Activated naive CD4-positive, alpha-beta T cell (primary cell): ENCODE measurements at regions not wholly inside any gene's neighbourhood (a gene's known extent, or its start where the extent isn't known, plus 50 kb on each side); places are given as distances from the start of the nearest gene placed in this dataset.

ENCODE experiments used
- DNase-seq, 4 experiments: peaks; one replicate each; lab custom pipeline; 2025; lab: John Stamatoyannopoulos, UW

GRCh38 chr2:830419-831224 lies 120.0 kb upstream of the SNTG2 start:
- DNase-seq = no peak

DNA sequence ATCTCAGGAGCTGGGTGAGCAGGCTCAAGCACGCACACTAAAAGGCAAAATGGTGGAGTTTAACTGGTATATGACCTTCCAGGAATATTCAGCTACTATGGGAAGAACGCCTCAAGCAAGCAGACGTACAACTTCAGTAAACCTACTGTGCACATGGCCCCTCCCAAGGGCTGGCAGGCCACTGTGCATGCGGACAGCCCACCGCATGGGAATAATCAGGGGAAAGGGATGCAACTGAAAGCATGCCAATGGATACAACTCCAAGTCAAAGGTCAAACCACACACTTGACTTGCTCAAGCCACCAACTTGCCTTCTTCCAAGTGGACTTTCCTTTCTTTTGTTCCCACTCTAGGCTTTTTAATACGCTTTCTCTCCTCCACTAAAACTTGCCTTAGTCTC lies 121.6 kb upstream of the SNTG2 start:
- no peak for DNase-seq

- no peak for DNase-seq
Measured at GRCh38 chr2:824954-825353, 125.7 kb upstream of the SNTG2 start.

GRCh38 chr2:824524-824923 lies 126.1 kb upstream of the SNTG2 start:
- no peak for DNase-seq

GRCh38 chr2:821546-821945 lies 129.1 kb upstream of the SNTG2 start:
- no peak for DNase-seq

GRCh38 chr2:819601-820000 lies 131.0 kb upstream of the SNTG2 start:
- DNase-seq = no peak

DNA sequence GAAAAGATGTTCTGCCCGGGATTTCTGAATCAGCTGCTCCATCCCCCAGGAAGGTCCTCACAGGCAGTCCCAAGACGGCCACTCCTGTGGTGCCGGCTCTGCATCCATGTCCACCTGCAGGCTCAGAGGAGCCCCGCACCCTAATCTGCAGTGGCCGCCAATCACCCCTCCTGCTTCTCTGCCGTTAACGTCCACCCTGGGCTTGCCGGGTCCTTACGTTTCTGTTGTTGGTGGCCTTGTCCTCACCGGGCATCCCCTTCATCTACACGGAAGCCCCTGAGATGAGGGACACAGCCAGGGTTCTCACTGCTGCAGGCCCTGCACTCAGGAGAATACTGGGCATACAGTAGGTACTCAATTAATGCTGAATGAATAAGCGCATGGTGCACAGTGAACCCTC lies 131.5 kb upstream of the SNTG2 start:
- DNase-seq = no peak

GRCh38 chr2:817336-818015 lies 133.2 kb upstream of the SNTG2 start:
- no peak for DNase-seq

GRCh38 chr2:816278-816677 lies 134.4 kb upstream of the SNTG2 start:
- DNase-seq = no peak

DNA sequence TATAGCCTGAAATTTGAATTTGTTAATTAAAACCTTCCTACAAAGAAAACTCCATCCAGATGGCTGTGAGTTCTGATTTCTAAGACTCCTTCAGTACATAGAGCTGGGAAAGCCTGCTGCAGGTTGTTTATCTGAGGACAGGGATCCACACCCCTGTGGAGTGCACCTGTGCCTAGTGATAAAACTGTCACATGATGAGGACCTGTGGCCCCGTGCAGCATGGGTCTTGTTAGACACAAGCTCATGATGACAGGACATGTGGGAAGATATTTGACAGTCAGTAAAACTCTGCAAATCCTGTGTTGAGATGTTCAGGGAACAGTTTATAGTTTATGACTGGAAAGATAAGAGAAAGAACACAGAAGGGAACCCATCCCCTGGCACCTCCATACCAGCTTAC lies 133.2 kb upstream of the TMEM18 start:
- no peak for DNase-seq

DNA sequence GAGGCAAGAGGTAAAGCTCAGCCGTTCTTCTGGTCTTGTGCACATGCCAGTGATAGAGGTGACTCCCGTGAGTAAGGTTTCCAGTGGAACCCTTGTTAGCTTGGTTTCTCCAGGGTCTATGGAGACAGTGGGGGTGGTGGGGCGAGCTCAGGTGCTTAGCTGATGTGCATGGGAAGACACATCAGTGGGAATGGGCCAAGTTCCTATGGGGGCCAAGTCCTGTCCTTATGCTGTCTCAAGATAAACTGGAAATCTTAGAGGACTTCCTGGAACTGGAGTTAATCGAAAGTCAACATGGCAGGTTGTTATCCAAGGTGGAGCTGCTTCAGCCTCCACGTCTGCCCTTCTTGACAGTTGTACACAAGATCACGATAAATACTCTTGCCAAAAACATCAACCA lies 130.1 kb upstream of the TMEM18 start:
- no peak for DNase-seq

- no peak for DNase-seq
Measured at GRCh38 chr2:805664-806063, 128.5 kb upstream of the TMEM18 start.

DNA sequence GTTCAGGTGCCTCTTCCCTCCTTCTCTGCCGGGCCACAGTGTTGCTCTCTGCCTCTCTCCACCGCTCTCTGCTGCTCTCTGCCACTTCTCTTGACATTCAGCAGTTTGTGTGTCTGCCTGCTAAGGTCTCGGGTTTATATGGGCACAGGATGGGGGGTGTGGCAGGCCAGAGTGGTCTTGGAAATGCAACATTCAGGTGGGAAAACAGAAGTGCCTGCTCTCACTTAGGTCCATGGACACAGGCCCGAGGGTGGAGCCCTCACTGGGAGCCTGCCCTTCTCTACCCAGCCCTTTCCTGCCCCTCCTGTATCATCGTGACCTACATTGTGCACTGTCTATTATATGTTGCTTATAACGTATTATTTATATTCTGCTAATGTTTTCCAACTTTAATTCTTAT lies 120.8 kb upstream of the TMEM18 start:
- DNase-seq = no peak

- DNase-seq = no peak
Measured at GRCh38 chr2:797556-797955, 120.3 kb upstream of the TMEM18 start.

DNA sequence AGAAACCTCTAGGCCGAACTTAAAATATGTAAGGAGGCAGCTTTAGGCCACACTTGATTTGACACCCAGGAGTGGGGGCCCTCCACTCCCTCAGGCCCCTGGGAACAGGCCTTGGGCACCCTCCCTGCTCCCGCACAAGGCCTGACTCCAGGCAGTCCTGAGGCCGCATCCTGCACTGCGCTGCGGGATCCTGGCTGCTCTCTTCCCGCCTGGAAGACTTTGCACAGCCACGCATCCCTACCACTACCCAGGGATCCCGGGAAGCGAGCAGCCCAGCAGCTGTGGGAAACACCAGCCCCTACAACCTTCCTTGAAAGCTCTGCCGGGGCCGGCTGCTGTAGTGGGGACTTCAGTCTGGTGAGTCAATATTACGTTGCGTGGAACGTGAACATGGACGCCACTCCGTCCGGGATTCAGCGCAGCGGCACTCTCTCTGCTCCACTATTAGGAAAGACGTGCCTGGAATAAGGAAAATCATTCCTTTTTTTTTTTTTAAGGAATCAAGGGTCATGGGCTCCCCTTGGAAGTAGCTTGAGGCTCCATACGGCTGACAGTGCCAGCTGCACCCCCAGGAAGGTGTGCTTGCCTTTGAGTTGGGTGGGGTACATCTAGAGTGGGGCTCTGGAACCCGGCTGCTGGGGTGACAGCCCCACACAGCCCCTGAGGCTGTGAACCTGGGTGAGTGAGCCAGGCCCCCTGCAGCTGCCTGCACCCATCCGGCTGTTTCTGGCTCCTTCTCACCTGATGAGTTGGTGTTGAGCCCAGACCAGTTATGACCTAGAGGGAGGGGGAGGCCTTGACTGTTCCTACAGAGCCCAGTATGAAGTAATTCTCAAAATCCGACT lies 119.2 kb upstream of the TMEM18 start:
- DNase-seq = no peak

- no peak for DNase-seq
Measured at GRCh38 chr2:795531-796041, 118.4 kb upstream of the TMEM18 start.

GRCh38 chr2:794554-795241 lies 117.5 kb upstream of the TMEM18 start:
- no peak for DNase-seq

GRCh38 chr2:793236-793635 lies 116.0 kb upstream of the TMEM18 start:
- no peak for DNase-seq

DNA sequence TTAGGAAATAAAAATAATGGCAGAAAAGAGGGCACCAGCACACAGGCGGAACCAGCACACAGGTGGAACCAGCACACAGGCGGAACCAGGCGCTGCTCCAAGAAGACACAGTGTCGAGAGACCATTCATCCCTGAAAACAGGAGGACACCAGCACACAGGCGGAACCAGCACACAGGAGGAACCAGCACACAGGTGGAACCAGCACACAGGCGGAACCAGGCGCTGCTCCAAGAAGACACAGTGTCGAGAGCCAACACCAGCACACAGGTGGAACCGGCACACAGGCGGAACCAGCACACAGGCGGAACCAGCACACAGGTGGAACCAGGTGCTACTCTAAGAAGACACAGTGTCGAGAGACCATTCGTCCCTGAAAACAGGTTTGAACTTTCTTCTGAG lies 115.5 kb upstream of the TMEM18 start:
- no peak for DNase-seq

DNA sequence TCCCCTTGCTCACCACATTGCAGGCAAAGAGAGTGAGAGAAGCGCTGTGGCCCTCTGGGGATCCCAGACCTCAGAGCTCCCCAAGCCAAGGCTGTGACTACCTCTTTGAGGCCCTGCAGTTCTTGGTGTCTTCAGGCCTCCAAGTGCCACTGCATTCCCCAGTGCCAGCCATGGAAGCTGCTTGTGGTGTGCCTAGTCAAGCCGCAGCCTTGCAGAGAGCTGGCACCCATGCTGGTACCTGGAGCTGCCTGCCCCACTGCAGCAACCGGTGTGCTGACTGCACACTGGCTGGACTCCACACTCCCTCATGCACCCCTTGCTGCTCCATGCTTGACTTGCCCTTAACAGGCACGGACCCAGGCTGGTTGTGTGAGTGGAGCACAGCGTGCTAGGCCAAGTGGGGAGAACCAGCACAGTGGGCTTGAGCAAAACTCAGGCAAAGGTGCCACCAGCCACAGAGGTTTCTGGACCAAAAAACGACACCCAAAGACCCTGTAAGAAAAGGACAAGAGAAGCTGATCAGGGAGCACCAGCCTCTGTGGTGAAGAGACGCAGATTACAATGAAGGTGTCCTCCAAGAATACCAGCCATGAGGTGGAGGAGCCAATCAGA lies 113.5 kb upstream of the TMEM18 start:
- no peak for DNase-seq

DNA sequence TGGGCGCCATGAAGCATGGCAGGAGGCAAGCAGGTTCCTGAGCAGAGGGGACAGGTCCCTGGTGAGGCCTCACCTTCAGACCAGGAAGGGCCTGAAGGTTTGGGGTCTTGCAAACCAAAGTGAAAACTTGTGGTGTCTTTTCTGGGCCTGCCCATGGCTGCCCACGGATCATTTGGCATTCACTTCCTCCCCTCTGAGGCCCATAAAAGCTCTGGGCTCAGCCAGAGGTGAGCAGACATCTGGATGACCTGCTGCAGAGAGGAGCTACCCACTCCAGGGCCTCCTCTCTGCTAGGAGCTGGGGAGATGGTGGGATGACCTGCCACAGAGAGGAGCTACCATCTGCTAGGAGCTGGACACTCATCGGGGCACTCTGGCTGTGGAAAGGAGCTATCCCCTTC lies 112.9 kb upstream of the TMEM18 start:
- DNase-seq = no peak

DNA sequence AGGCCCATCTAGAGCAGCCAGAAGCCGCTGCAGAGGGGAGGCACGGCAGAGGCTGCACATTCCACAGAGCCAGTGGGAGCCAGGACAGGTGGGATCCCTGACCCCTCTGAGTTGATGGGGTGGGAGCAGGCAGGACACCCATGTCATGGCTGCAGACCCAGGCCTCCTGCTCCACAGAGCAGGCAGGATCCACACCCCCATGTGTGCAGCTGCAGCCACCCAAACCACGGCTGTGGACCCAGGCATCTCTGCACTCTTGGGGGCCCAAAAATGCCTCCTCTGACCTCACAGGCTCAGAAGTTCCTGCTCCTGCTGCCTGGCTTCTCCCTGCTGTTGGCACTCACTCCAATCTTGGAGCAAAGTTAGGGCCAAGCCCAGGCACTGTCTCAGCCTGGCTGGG lies 112.3 kb upstream of the TMEM18 start:
- no peak for DNase-seq
